HUES64 (cell line): ENCODE measurements at regions not wholly inside any gene's neighbourhood (a gene's known extent, or its start where the extent isn't known, plus 50 kb on each side); places are given as distances from the start of the nearest gene placed in this dataset.

Experiments used
- H3K27ac ChIP-seq: 2 replicates; pipeline ENCODE4 v1.7.0; 2013; ENCODE audit warnings: low read depth, low read length, inconsistent platforms
- H3K27me3 ChIP-seq: 2 replicates; pipeline ENCODE4 v1.6.1; 2013; ENCODE audit warnings: mild to moderate bottlenecking, low read length; ENCODE audit not compliant: insufficient read depth
- H3K36me3 ChIP-seq: 2 replicates; pipeline ENCODE4 v1.6.1; 2013; ENCODE audit warnings: mild to moderate bottlenecking, low read length; ENCODE audit not compliant: insufficient read depth
- H3K4me1 ChIP-seq: 2 replicates; pipeline ENCODE4 v1.6.1; 2013; ENCODE audit warnings: mild to moderate bottlenecking, low read length, moderate library complexity; ENCODE audit not compliant: insufficient read depth
- H3K4me3 ChIP-seq: 2 replicates; pipeline ENCODE4 v1.5.1; 2013; ENCODE audit warnings: mild to moderate bottlenecking, low read length, moderate library complexity
- H3K9ac ChIP-seq: 2 replicates; pipeline ENCODE4 v1.6.1; 2013; ENCODE audit warnings: mild to moderate bottlenecking, low read depth, low read length
- H3K9me3 ChIP-seq: 2 replicates; pipeline ENCODE4 v1.6.1; 2013; ENCODE audit warnings: low read depth, low read length; ENCODE audit not compliant: insufficient read depth
- WGBS: fragments of 150-250, 120-280 bp; methylation state at CpG from one replicate; pipeline ENCODE4 v1.1.7; 2013; ENCODE audit warnings: missing lambda C conversion rate; 5-methylcytosine and 5-hydroxymethylcytosine counted together

- 89% methylated on average over 1 of the region's 1 CpG for WGBS
- Histone ChIP-seq H3K27ac (no peak overlapping the region), H3K4me1 (no peaks in the 10 kb centered on the region), H3K27me3 (no peaks in the 10 kb centered on the region), H3K4me3 (no peak overlapping the region), H3K9me3 (no peaks in the 10 kb centered on the region), H3K9ac (no peak overlapping the region), H3K36me3 (no peaks in the 10 kb centered on the region)
Observed at GRCh38 chr6:122092366-122092765, 307.1 kb upstream of the HSF2 start.

GRCh38 chr6:122098201-122098678 lies 301.2 kb upstream of the HSF2 start:
- H3K4me3 ChIP-seq, result no peak overlapping the region
- 94% methylated on average over 4 of the region's 4 CpGs for WGBS
- H3K27ac ChIP-seq, result no peak overlapping the region

GRCh38 chr6:122102026-122102425 lies 297.4 kb upstream of the HSF2 start:
- Histone ChIP-seq H3K27me3 (no peaks in the 10 kb centered on the region), H3K9ac (no peak overlapping the region), H3K4me1 (no peaks in the 10 kb centered on the region), H3K27ac (no peak overlapping the region), H3K4me3 (no peak overlapping the region), H3K36me3 (no peaks in the 10 kb centered on the region), H3K9me3 (no peaks in the 10 kb centered on the region)
- WGBS, result 95% methylated on average over 1 of the region's 3 CpGs

More at GRCh38 chr6:122098201-122098678, 301.2 kb upstream of the HSF2 start:
- no peaks in the 10 kb centered on the region for H3K36me3 ChIP-seq
- H3K27me3 ChIP-seq, result no peaks in the 10 kb centered on the region
- H3K9ac ChIP-seq, result no peak overlapping the region
- no peaks in the 10 kb centered on the region for H3K9me3 ChIP-seq
- H3K4me1 ChIP-seq, result no peaks in the 10 kb centered on the region

- Histone ChIP-seq H3K4me3 (no peak overlapping the region), H3K27ac (no peak overlapping the region), H3K9ac (no peak overlapping the region), H3K4me1 (no peaks in the 10 kb centered on the region), H3K36me3 (no peaks in the 10 kb centered on the region), H3K27me3 (no peaks in the 10 kb centered on the region), H3K9me3 (no peaks in the 10 kb centered on the region)
- WGBS, result 93% methylated on average over 3 of the region's 3 CpGs
Observed at GRCh38 chr6:122107256-122107852, 292.1 kb upstream of the HSF2 start.

- Histone ChIP-seq H3K27ac (no peak overlapping the region), H3K9me3 (no peaks in the 10 kb centered on the region), H3K9ac (no peak overlapping the region), H3K4me3 (no peak overlapping the region), H3K36me3 (no peaks in the 10 kb centered on the region), H3K4me1 (no peaks in the 10 kb centered on the region), H3K27me3 (no peaks in the 10 kb centered on the region)
Observed at GRCh38 chr6:122109075-122109474, 290.4 kb upstream of the HSF2 start.

- 90% methylated on average over 2 of the region's 2 CpGs for WGBS
- Histone ChIP-seq H3K36me3 (no peaks in the 10 kb centered on the region), H3K9me3 (no peaks in the 10 kb centered on the region), H3K4me3 (no peak overlapping the region), H3K27me3 (no peaks in the 10 kb centered on the region), H3K9ac (no peak overlapping the region), H3K27ac (no peak overlapping the region), H3K4me1 (no peaks in the 10 kb centered on the region)
Observed at GRCh38 chr6:122114717-122115116, 284.7 kb upstream of the HSF2 start.

GRCh38 chr6:122116119-122116834 lies 283.2 kb upstream of the HSF2 start:
- 91% methylated on average over 4 of the region's 5 CpGs for WGBS
- no peaks in the 10 kb centered on the region for H3K4me1 ChIP-seq
- H3K9me3 ChIP-seq, result no peaks in the 10 kb centered on the region
- no peak overlapping the region for H3K4me3 ChIP-seq
- H3K27me3 ChIP-seq, result no peaks in the 10 kb centered on the region
- no peak overlapping the region for H3K9ac ChIP-seq
- no peaks in the 10 kb centered on the region for H3K36me3 ChIP-seq
- H3K27ac ChIP-seq, result no peak overlapping the region

DNA sequence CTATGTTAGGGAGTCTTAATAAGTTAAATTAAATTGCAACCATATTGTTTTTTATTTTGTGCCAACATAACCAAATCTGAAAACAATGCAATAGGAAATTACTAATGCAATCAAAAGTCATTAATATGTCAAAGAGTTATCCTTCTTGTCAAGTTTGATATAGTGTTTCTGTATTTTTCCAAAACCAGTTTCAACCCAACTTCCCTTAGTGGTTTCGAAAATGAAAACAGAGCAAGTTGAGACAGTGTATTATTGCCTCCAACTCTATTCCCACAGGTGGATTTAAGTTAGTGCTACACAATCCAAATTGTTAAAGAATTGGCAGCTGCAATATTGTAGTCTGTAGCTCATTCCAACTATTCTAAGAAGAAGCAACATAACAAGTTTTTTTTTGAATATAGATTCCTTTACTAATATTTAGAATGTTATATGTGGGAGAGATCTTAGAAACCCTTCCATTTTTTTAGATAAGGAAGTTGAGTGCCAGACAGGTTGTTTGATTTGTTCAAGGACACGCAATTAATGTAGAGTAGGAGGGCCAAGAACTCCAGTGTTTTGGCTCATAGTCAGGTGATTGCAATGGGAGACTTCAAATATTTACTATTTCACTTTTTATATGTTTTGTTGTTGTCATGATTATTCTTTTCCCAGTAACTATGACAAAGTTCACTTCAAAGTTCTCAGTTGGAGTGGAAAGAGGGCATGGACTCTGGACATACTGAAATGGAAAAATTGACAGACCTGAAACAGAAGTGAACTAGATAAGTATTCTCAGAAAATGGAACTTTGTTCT lies 282.4 kb upstream of the HSF2 start:
- no peak overlapping the region for H3K4me3 ChIP-seq
- no peak overlapping the region for H3K9ac ChIP-seq
- H3K36me3 ChIP-seq, result no peaks in the 10 kb centered on the region
- WGBS, result 93% methylated on average over 1 of the region's 2 CpGs
- no peaks in the 10 kb centered on the region for H3K9me3 ChIP-seq
- no peak overlapping the region for H3K27ac ChIP-seq
- H3K4me1 ChIP-seq, result no peaks in the 10 kb centered on the region
- H3K27me3 ChIP-seq, result no peaks in the 10 kb centered on the region

DNA sequence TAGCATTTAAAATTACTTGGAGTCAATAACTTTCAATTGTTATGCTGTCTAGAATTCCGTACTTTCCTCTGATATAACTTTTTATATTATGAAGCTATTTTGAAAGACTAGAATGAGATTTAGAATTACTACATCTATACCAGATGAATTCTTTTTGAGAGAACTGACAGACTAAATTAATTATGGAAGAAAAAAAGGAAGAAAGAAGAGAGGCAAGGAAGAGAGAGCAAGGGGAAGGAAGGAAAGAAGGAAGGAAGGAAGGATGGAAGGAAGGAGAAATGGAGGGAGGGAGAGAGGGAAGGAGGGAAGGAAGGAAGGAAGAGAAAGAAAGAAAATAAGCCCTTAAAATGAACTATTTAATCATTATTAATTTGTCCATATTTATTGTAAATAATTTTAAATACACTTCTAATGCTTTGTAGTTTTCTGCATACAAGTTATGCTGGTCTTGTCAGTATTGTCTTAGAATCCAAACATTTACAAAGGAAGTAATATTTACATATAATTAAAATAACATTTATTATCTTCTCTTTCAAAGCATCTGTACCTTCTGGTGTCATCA lies 280.4 kb upstream of the HSF2 start:
- Histone ChIP-seq H3K4me1 (no peaks in the 10 kb centered on the region), H3K36me3 (no peaks in the 10 kb centered on the region), H3K27ac (no peak overlapping the region), H3K27me3 (no peaks in the 10 kb centered on the region), H3K9ac (no peak overlapping the region), H3K4me3 (no peak overlapping the region), H3K9me3 (no peaks in the 10 kb centered on the region)
- WGBS, result no CpG with 5 or more reads among the region's 1 CpG

- Histone ChIP-seq H3K9me3 (no peaks in the 10 kb centered on the region), H3K27me3 (no peaks in the 10 kb centered on the region), H3K4me1 (no peaks in the 10 kb centered on the region), H3K27ac (no peak overlapping the region), H3K4me3 (no peak overlapping the region), H3K9ac (no peak overlapping the region), H3K36me3 (no peaks in the 10 kb centered on the region)
- 81% methylated on average over 1 of the region's 1 CpG for WGBS
Observed at GRCh38 chr6:122122202-122122601, 277.2 kb upstream of the HSF2 start.

GRCh38 chr6:122122686-122123085 lies 276.8 kb upstream of the HSF2 start:
- no peak overlapping the region for H3K27ac ChIP-seq
- WGBS, result 95% methylated on average over 2 of the region's 2 CpGs
- H3K9me3 ChIP-seq, result no peaks in the 10 kb centered on the region
- no peaks in the 10 kb centered on the region for H3K36me3 ChIP-seq
- H3K4me1 ChIP-seq, result no peaks in the 10 kb centered on the region
- H3K9ac ChIP-seq, result no peak overlapping the region
- no peaks in the 10 kb centered on the region for H3K27me3 ChIP-seq
- no peak overlapping the region for H3K4me3 ChIP-seq
